Sigmoid colon (tissue), 4 donors: ENCODE measurements at regions not wholly inside any gene's neighbourhood (a gene's known extent, or its start where the extent isn't known, plus 50 kb on each side); places are given as distances from the start of the nearest gene placed in this dataset.

Experiments used
- EP300 ChIP-seq, 4 donors: sonication (generic); formaldehyde crosslinking; IDR thresholded peaks; one replicate each; pipeline ENCODE4 v1.6.1; 2017; ENCODE audit warnings: antibody characterized with exemption in 4 of 4
- POLR2A ChIP-seq, 2 donors: fragments of 450-650 bp; IDR thresholded peaks; one replicate each; pipeline ENCODE4 v1.6.1; 2016; ENCODE audit warnings: antibody characterized with exemption in 2 of 2, mild to moderate bottlenecking in 2 of 2, moderate library complexity in 2 of 2
- POLR2AphosphoS5 ChIP-seq, 4 donors: sonication (generic); formaldehyde crosslinking; IDR thresholded peaks; one replicate each; pipeline ENCODE4 v1.6.1; 2017; ENCODE audit warnings: antibody characterized with exemption in 4 of 4
- TF ChIP-seq, protein P1 (sequence below), 4 experiments: fragments of 450-650 bp in 3 of 4; fragments of 200-600 bp in 1 of 4; IDR thresholded peaks; one replicate each; pipeline ENCODE4 v1.5.1; 2016 to 2019; ENCODE audit warnings: antibody characterized with exemption in 4 of 4, mild to moderate bottlenecking in 3 of 4, moderate library complexity in 2 of 4

DNA sequence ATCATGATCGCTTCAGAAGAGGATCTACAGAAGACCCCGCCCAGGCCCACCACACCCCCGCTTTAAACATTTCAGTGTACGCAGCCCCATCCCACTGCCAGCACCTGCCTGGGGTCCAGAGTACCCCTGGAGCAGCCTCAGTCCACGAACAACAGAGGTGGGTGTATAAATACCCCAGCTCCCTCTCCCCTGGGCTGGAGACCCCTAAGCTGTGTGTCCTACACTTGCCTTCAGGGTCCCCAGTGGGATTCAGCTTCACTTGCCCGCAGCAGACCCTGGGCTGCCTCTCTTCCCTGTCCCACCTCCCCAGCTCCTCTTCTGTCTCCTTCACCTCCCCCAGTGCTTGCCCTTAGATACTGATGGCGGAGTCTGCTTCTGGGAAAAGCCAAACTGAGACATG lies 105.7 kb downstream of the RBFOX3 start:
- TF ChIP-seq POLR2A (IDR thresholded peaks at IDR 0.05) = no peak
- TF ChIP-seq, protein P1, sequence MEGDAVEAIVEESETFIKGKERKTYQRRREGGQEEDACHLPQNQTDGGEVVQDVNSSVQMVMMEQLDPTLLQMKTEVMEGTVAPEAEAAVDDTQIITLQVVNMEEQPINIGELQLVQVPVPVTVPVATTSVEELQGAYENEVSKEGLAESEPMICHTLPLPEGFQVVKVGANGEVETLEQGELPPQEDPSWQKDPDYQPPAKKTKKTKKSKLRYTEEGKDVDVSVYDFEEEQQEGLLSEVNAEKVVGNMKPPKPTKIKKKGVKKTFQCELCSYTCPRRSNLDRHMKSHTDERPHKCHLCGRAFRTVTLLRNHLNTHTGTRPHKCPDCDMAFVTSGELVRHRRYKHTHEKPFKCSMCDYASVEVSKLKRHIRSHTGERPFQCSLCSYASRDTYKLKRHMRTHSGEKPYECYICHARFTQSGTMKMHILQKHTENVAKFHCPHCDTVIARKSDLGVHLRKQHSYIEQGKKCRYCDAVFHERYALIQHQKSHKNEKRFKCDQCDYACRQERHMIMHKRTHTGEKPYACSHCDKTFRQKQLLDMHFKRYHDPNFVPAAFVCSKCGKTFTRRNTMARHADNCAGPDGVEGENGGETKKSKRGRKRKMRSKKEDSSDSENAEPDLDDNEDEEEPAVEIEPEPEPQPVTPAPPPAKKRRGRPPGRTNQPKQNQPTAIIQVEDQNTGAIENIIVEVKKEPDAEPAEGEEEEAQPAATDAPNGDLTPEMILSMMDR (IDR thresholded peaks at IDR 0.05) = no peak
- TF ChIP-seq EP300 (IDR thresholded peaks at IDR 0.05) = no peak
- TF ChIP-seq POLR2AphosphoS5 (IDR thresholded peaks at IDR 0.05) = no peak
